MCF 10A (cell line): ENCODE measurements at regions not wholly inside any gene's neighbourhood (a gene's known extent, or its start where the extent isn't known, plus 50 kb on each side); places are given as distances from the start of the nearest gene placed in this dataset.
A peak's percentile ranks its signal among the peaks of the same experiment; 100 is the strongest.
"Not testable (repeated sequence)": the region's sequence is repeated elsewhere in the genome, so short reads cannot be mapped to it uniquely, and the experiment has no call there.

Experiments used
- BruUV-seq: library from RNA; stranded (reverse); fragments of 400-500 nt; replicated peaks from 2 replicates; lab custom pipeline; 2021; lab: Mats Ljungman, UMichigan
- CTCF ChIA-PET: fragments of 300-600 bp; sonication (Branson Sonifier 250); formaldehyde crosslinking; extraction: SDS; loops from one replicate; lab custom pipeline; 2021; ENCODE audit warnings: antibody characterized with exemption, inconsistent platforms; lab: Yijun Ruan, JAX
- POLR2A ChIA-PET: fragments of 300-600, 350-650 bp; sonication (Branson Sonifier 250); formaldehyde crosslinking; extraction: SDS; loops from one replicate; lab custom pipeline; 2020; ENCODE audit warnings: antibody characterized with exemption, inconsistent platforms; lab: Yijun Ruan, JAX
- DNase-seq: peaks from one replicate; pipeline ENCODE4 v3.0.0-alpha.2; 2018; ENCODE audit not compliant: unreplicated experiment
- H3K27ac Mint-ChIP-seq: one replicate; pipeline ENCODE4 v1.8.0; 2022; ENCODE audit warnings: mild to moderate bottlenecking, low read depth, mixed read lengths; ENCODE audit not compliant: unreplicated experiment
- H3K27me3 Mint-ChIP-seq: one replicate; pipeline ENCODE4 v1.8.0; 2022; ENCODE audit warnings: mixed read lengths; ENCODE audit not compliant: insufficient read depth, unreplicated experiment
- H3K36me3 Mint-ChIP-seq: one replicate; pipeline ENCODE4 v1.8.0; 2022; ENCODE audit warnings: mild to moderate bottlenecking, moderate library complexity, mixed read lengths; ENCODE audit not compliant: insufficient read depth, unreplicated experiment
- H3K4me1 Mint-ChIP-seq: one replicate; pipeline ENCODE4 v1.8.0; 2022; ENCODE audit warnings: mixed read lengths; ENCODE audit not compliant: insufficient read depth, unreplicated experiment
- H3K4me3 Mint-ChIP-seq: one replicate; pipeline ENCODE4 v1.8.0; 2022; ENCODE audit warnings: mild to moderate bottlenecking, moderate library complexity, mixed read lengths; ENCODE audit not compliant: unreplicated experiment
- H3K9me3 Mint-ChIP-seq: one replicate; pipeline ENCODE4 v1.8.0; 2022; ENCODE audit warnings: mixed read lengths; ENCODE audit not compliant: unreplicated experiment
- CTCF ChIP-seq: fragments of 200-600 bp; IDR thresholded peaks from one replicate; pipeline ENCODE4 v1.8.0; 2022; ENCODE audit warnings: antibody characterized with exemption, mild to moderate bottlenecking; ENCODE audit not compliant: unreplicated experiment
- intact Hi-C: fragments of 100-400 bp; cut with micrococcal nuclease; formaldehyde crosslinking; loops from 2 replicates; pipeline ENCODE4 v1.14.1; 2022

- H3K27me3 Mint-ChIP-seq: no peaks in the 10 kb centered on the region
- no peak for TF ChIP-seq CTCF
- no peak overlapping the region for H3K27ac Mint-ChIP-seq
- no peak for DNase-seq
- BruUV-seq: no TSS peak
- no peaks in the 10 kb centered on the region for H3K36me3 Mint-ChIP-seq
- ChIA-PET POLR2A (no interaction called here), CTCF (no interaction called here)
- H3K4me3 Mint-ChIP-seq: no peak overlapping the region
- H3K9me3 Mint-ChIP-seq: no peaks in the 10 kb centered on the region
- no peaks in the 10 kb centered on the region for H3K4me1 Mint-ChIP-seq
- intact Hi-C loops: no loop called here
These were observed 258.3 kb downstream of the SRGAP2C start for GRCh38 chr1:121443001-121443540.

GRCh38 chr1:121444096-121444495 is 259.3 kb downstream of the SRGAP2C start:
- no peaks in the 10 kb centered on the region for H3K4me1 Mint-ChIP-seq

GRCh38 chr1:121445679-121446078 is 260.9 kb downstream of the SRGAP2C start:
- no peaks in the 10 kb centered on the region for H3K36me3 Mint-ChIP-seq
- H3K27me3 Mint-ChIP-seq: no peaks in the 10 kb centered on the region
- no peak for DNase-seq
- BruUV-seq: no TSS peak
- ChIA-PET CTCF (interaction anchor here (0.8 to 1.7 kb wide), 2 partner anchors 10 to 12 kb away, joined by 3 to 7 read pairs; no protein-coding TSS in a partner anchor), POLR2A (interaction anchor here (0.7 kb wide), 1 partner anchor 44 kb away, joined by 3 read pairs; no protein-coding TSS in a partner anchor)
- H3K9me3 Mint-ChIP-seq: no peaks in the 10 kb centered on the region
- H3K4me1 Mint-ChIP-seq: no peaks in the 10 kb centered on the region
- H3K4me3 Mint-ChIP-seq: no peak overlapping the region
- TF ChIP-seq CTCF: no peak
- intact Hi-C loops: no loop called here
- H3K27ac Mint-ChIP-seq: no peak overlapping the region

More at GRCh38 chr1:121444096-121444495, 259.3 kb downstream of the SRGAP2C start:
- DNase-seq: no peak
- no peak overlapping the region for H3K4me3 Mint-ChIP-seq
- ChIA-PET CTCF (no interaction called here), POLR2A (no interaction called here)
- no peak overlapping the region for H3K27ac Mint-ChIP-seq
- BruUV-seq: no TSS peak
- H3K27me3 Mint-ChIP-seq: no peaks in the 10 kb centered on the region
- intact Hi-C loops: no loop called here
- no peak for TF ChIP-seq CTCF
- no peaks in the 10 kb centered on the region for H3K9me3 Mint-ChIP-seq
- no peaks in the 10 kb centered on the region for H3K36me3 Mint-ChIP-seq

DNA sequence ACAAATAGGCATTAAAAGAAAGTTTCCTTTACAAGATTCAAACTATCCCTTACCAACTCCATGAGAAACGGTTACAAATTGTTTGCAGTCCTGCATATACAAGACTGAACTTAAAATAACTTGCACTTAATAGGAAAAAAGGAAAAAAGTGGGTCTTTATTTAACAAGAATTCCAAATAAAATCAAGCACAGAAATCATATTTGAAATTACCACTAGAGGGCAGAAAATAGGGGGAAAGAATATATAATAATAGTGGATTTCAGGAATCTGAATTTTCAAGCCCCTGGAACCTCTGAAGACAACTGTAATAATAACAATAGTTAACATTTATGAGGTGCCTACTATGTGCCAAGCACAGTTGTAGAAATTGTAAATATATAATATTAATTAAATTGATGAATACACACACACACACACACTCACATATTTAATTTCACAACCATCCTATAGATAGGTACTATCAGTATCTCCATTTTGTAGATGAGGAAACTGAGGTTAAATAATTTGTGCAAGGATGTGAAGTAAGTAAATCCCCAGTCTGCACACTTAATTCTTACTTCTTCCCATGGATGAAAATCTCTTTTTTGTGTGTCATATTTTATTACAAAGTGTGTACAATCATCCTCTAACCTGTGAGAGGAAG is 262.6 kb downstream of the SRGAP2C start:
- H3K4me3 Mint-ChIP-seq, intact Hi-C loops, H3K4me1 Mint-ChIP-seq, H3K27me3 Mint-ChIP-seq, H3K36me3 Mint-ChIP-seq, H3K27ac Mint-ChIP-seq, H3K9me3 Mint-ChIP-seq, BruUV-seq, POLR2A ChIA-PET: not testable (repeated sequence)
- peak; percentile 4 for DNase-seq
- CTCF ChIA-PET: interaction anchor here (1.0 to 1.7 kb wide), 2 partner anchors 13 to 28 kb away, joined by 3 to 7 read pairs; no protein-coding TSS in a partner anchor
- TF ChIP-seq CTCF: peak; percentile 39

DNA sequence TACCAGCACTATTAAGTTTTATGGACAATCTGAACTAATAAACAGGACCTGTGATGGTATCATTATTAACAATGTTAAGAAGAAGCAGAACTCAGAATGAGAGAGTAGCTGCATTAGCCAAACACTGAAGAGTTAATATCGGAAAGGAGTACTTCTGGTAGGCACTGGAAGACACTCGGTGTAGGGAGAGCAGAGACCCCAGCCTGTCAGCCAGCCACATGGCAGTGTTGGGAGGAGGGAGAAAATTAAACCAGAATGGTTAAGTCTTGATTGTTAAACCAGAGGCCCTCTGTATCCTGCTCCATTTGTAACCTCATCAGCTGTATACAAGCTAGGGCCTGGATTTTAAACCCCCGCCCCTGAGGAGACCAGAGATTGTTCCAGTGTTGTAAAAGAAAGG is 263.3 kb downstream of the SRGAP2C start:
- POLR2A ChIA-PET, BruUV-seq, intact Hi-C loops, H3K4me3 Mint-ChIP-seq, H3K4me1 Mint-ChIP-seq, H3K36me3 Mint-ChIP-seq, H3K27ac Mint-ChIP-seq, DNase-seq, H3K27me3 Mint-ChIP-seq, H3K9me3 Mint-ChIP-seq: not testable (repeated sequence)
- CTCF ChIA-PET: interaction anchor here (1.5 to 1.6 kb wide), 2 partner anchors 26 to 71 kb away, joined by 3 to 7 read pairs; no protein-coding TSS in a partner anchor
